Mesenchymal stem cell (in vitro differentiated cells and primary cell): ENCODE measurements at regions not wholly inside any gene's neighbourhood (a gene's known extent, or its start where the extent isn't known, plus 50 kb on each side); places are given as distances from the start of the nearest gene placed in this dataset.
A peak's percentile ranks its signal among the peaks of the same experiment; 100 is the strongest.

Source experiments
- DNase-seq: peaks from one replicate; pipeline ENCODE4 v3.0.0-alpha.2; 2013
- H2AFZ ChIP-seq: one replicate; pipeline ENCODE4 v1.6.1; 2013; ENCODE audit warnings: low read depth, mild to moderate bottlenecking, control low read depth, inconsistent platforms, low read length, moderate library complexity
- H2AK5ac ChIP-seq: 2 replicates; pipeline ENCODE4 v1.6.1; 2013; ENCODE audit warnings: low read length, moderate library complexity, mild to moderate bottlenecking, inconsistent platforms; ENCODE audit not compliant: severe bottlenecking
- H2BK120ac ChIP-seq: one replicate; pipeline ENCODE4 v1.6.1; 2013; ENCODE audit warnings: low read depth, mild to moderate bottlenecking, inconsistent platforms, low read length, moderate library complexity
- H2BK12ac ChIP-seq, 2 experiments: one replicate each; pipeline ENCODE4 v1.6.1; 2013; ENCODE audit warnings: inconsistent platforms in 2 of 2, low read length in 2 of 2, mild to moderate bottlenecking in 2 of 2, moderate library complexity in 2 of 2, control low read depth in 1 of 2
- H2BK15ac ChIP-seq: one replicate; pipeline ENCODE4 v1.6.1; 2013; ENCODE audit warnings: mild to moderate bottlenecking, low read depth, inconsistent platforms; ENCODE audit not compliant: poor library complexity, severe bottlenecking
- H2BK5ac ChIP-seq: 2 replicates; pipeline ENCODE4 v1.6.1; 2013; ENCODE audit warnings: low read depth, mild to moderate bottlenecking, low read length, control low read depth, inconsistent platforms; ENCODE audit not compliant: poor library complexity, severe bottlenecking
- H3K14ac ChIP-seq, 2 experiments: one replicate each; pipeline ENCODE4 v1.6.1; 2013; ENCODE audit warnings: inconsistent platforms in 2 of 2, low read length in 2 of 2, control low read depth in 1 of 2, mild to moderate bottlenecking in 1 of 2, moderate library complexity in 1 of 2
- H3K18ac ChIP-seq, 2 experiments: one replicate each; pipeline ENCODE4 v1.6.1; 2013; ENCODE audit warnings: inconsistent platforms in 2 of 2, low read length in 2 of 2, control low read depth in 1 of 2, low read depth in 1 of 2, mild to moderate bottlenecking in 1 of 2
- H3K23ac ChIP-seq, 2 experiments: one replicate each; pipeline ENCODE4 v1.6.1; 2013; ENCODE audit warnings: inconsistent platforms in 2 of 2, low read length in 2 of 2, mild to moderate bottlenecking in 2 of 2, moderate library complexity in 2 of 2, control low read depth in 1 of 2
- H3K27ac ChIP-seq: 2 replicates; pipeline ENCODE4 v1.5.1; 2013; ENCODE audit warnings: mild to moderate bottlenecking, moderate library complexity, low read length, control low read depth, inconsistent platforms; ENCODE audit not compliant: poor library complexity, severe bottlenecking
- H3K27me3 ChIP-seq, 2 experiments: 2 replicates each; pipeline versions ENCODE4 v1.6.1 to v1.7.0; 2013; ENCODE audit warnings: low read length in 2 of 2, mild to moderate bottlenecking in 2 of 2, moderate library complexity in 2 of 2, control low read depth in 1 of 2, inconsistent platforms in 1 of 2; ENCODE audit not compliant: control insufficient read depth in 1 of 2, insufficient read depth in 1 of 2
- H3K36me3 ChIP-seq, 2 experiments: 2 replicates each; pipeline versions ENCODE4 v1.6.1 to v1.7.0; 2013; ENCODE audit warnings: low read length in 2 of 2, control low read depth in 1 of 2, inconsistent platforms in 1 of 2, low read depth in 1 of 2, mild to moderate bottlenecking in 1 of 2; ENCODE audit not compliant: insufficient read depth in 2 of 2, control insufficient read depth in 1 of 2
- H3K4ac ChIP-seq, 2 experiments: one replicate each; pipeline ENCODE4 v1.6.1; 2013; ENCODE audit warnings: inconsistent platforms in 2 of 2, low read length in 2 of 2, mild to moderate bottlenecking in 2 of 2, moderate library complexity in 2 of 2, control low read depth in 1 of 2, low read depth in 1 of 2
- H3K4me1 ChIP-seq: 2 replicates; pipeline ENCODE4 v1.6.1; 2013; ENCODE audit warnings: low read depth, low read length, control low read depth; ENCODE audit not compliant: control insufficient read depth, insufficient read depth
- H3K4me2 ChIP-seq: 2 replicates; pipeline ENCODE4 v1.6.1; 2013; ENCODE audit warnings: low read length, mild to moderate bottlenecking, inconsistent platforms; ENCODE audit not compliant: poor library complexity, severe bottlenecking
- H3K4me3 ChIP-seq, 2 experiments: 2 replicates each; pipeline versions ENCODE4 v1.5.1 to v1.7.0; 2013; ENCODE audit warnings: low read length in 2 of 2, mild to moderate bottlenecking in 2 of 2, control low read depth in 1 of 2, low read depth in 1 of 2; ENCODE audit not compliant: insufficient read depth in 1 of 2
- H3K79me1 ChIP-seq: replicated peaks from 2 replicates; pipeline ENCODE4 v1.6.1; 2013; ENCODE audit warnings: mild to moderate bottlenecking, control low read depth, low read length, inconsistent platforms; ENCODE audit not compliant: poor library complexity, severe bottlenecking
- H3K9ac ChIP-seq: 2 replicates; pipeline ENCODE4 v1.7.0; 2013; ENCODE audit warnings: mild to moderate bottlenecking, low read length, moderate library complexity
- H3K9me3 ChIP-seq: 2 replicates; pipeline ENCODE4 v1.7.0; 2013; ENCODE audit warnings: mild to moderate bottlenecking, low read length; ENCODE audit not compliant: control insufficient read depth
- H4K8ac ChIP-seq: one replicate; pipeline ENCODE4 v1.6.1; 2013; ENCODE audit warnings: inconsistent platforms, mild to moderate bottlenecking, low read length, moderate library complexity
- H4K91ac ChIP-seq: one replicate; pipeline ENCODE4 v1.6.1; 2013; ENCODE audit warnings: mild to moderate bottlenecking, low read length, inconsistent platforms
- WGBS: methylation state at CpG from one replicate; pipeline ENCODE4 v1.1.7; 2013; ENCODE audit warnings: mixed read lengths; 5-methylcytosine and 5-hydroxymethylcytosine counted together

DNA sequence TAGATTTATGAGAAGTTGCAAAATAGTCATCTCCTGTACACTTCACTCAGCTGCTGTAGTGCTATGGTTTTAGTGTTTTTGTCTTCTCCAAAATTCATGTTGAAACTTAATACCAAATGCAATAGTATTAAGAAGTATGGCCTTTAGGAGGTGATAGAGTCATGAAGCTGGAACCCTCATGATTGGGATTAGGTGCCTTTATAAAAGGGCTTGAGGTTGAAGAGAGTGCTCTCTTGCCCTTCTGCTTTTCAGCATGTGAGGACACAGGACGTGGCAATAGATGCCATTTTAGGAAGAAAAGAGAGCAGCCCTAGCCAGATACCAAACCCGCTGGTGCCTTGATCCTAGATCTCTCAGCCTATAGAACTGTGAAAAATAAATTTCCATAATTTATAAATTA is 87.6 kb downstream of the CTH start:
- DNase-seq = no peak
- no peak overlapping the region for H2BK15ac ChIP-seq
- H3K18ac ChIP-seq = no peak overlapping the region
- no peak overlapping the region for H2BK12ac ChIP-seq
- H3K23ac ChIP-seq = no peak overlapping the region
- H3K4me3 ChIP-seq = no peak overlapping the region
- H2BK120ac ChIP-seq = no peak overlapping the region
- no peaks in the 10 kb centered on the region for H3K9me3 ChIP-seq
- no peak overlapping the region for H2AK5ac ChIP-seq
- H3K36me3 ChIP-seq = no peaks in the 10 kb centered on the region
- no peak overlapping the region for H3K4ac ChIP-seq
- H4K91ac ChIP-seq = no peak overlapping the region
- H3K14ac ChIP-seq = no peak overlapping the region
- no peak overlapping the region for H2BK5ac ChIP-seq
- no peak overlapping the region for H3K9ac ChIP-seq
- H3K4me1 ChIP-seq = no peaks in the 10 kb centered on the region
- no peak overlapping the region for H3K4me2 ChIP-seq
- H4K8ac ChIP-seq = no peak overlapping the region
- H2AFZ ChIP-seq = no peak overlapping the region
- no peak overlapping the region for H3K27ac ChIP-seq
- WGBS = 89% methylated on average over 1 of the region's 2 CpGs
- no peaks in the 10 kb centered on the region for H3K79me1 ChIP-seq
- H3K27me3 ChIP-seq = no peaks in the 10 kb centered on the region

DNA sequence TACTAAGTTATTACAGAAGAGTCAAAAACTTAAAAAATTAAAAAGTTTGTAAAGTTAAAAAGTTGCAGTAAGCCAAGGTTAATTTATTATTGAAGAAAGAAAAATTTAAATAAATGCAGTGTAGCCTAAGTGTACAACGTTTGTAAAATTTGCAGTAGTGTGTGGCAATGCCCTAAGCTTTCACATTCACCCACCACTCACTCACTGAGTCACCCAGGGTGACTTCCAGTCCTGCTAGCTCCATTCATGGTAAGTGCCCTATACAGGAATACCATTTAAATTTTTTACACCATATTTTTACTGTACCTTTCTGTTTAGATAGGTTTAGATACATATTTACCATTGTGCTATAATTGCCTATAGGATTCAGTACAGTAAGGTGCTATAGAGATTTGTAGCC is 88.6 kb downstream of the CTH start:
- 50% methylated on average over 1 of the region's 1 CpG for WGBS
- no peak overlapping the region for H3K18ac ChIP-seq

DNA sequence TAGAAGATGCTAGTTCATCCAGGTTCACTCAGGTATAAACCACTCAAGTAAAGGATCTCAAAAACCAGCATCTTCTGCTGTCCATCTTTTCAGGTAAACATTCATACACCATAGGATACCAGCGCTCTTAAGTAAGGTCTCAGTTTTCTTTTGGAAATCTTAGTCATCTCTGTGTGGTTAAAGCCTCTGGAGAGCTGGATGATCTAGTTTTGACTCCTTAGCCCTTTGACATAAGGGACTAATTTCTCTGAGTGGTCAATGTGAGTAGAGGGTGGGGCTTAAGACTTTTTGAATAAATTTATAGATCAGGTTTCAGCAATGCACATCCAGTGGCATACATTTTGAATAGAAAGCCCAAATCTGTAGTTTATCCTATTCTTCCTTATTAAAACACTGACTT is 92.3 kb downstream of the CTH start:
- H3K18ac ChIP-seq = no peak overlapping the region
- H3K9me3 ChIP-seq = no peaks in the 10 kb centered on the region
- H2BK12ac ChIP-seq = no peak overlapping the region
- no peak overlapping the region for H3K4ac ChIP-seq
- no peak overlapping the region for H2BK15ac ChIP-seq
- H2BK5ac ChIP-seq = no peak overlapping the region
- DNase-seq = peak; percentile 51
- H2AK5ac ChIP-seq = no peak overlapping the region
- no peak overlapping the region for H2AFZ ChIP-seq
- H3K27ac ChIP-seq = no peak overlapping the region
- peaks cover 4% of the 10 kb centered on the region for H3K4me1 ChIP-seq
- no peak overlapping the region for H4K91ac ChIP-seq
- WGBS = 60% methylated on average over 1 of the region's 1 CpG
- no peak overlapping the region for H3K14ac ChIP-seq
- no peak overlapping the region for H3K23ac ChIP-seq
- H3K27me3 ChIP-seq = no peaks in the 10 kb centered on the region
- no peak overlapping the region for H2BK120ac ChIP-seq
- no peaks in the 10 kb centered on the region for H3K79me1 ChIP-seq
- no peak overlapping the region for H4K8ac ChIP-seq
- no peak overlapping the region for H3K4me2 ChIP-seq
- H3K36me3 ChIP-seq = no peaks in the 10 kb centered on the region
- no peak overlapping the region for H3K4me3 ChIP-seq
- H3K9ac ChIP-seq = no peak overlapping the region

More for the DNA sequence above, 88.6 kb downstream of the CTH start:
- H2BK120ac ChIP-seq = no peak overlapping the region
- no peak overlapping the region for H2AFZ ChIP-seq
- no peak overlapping the region for H3K14ac ChIP-seq
- no peak overlapping the region for H2BK12ac ChIP-seq
- H3K4me3 ChIP-seq = no peak overlapping the region
- H3K4ac ChIP-seq = no peak overlapping the region
- no peak overlapping the region for H2BK5ac ChIP-seq
- peaks cover 1% of the 10 kb centered on the region for H3K4me1 ChIP-seq
- H3K9ac ChIP-seq = no peak overlapping the region
- H3K4me2 ChIP-seq = no peak overlapping the region
- H2BK15ac ChIP-seq = no peak overlapping the region
- no peaks in the 10 kb centered on the region for H3K27me3 ChIP-seq
- no peak for DNase-seq
- no peaks in the 10 kb centered on the region for H3K9me3 ChIP-seq
- H4K8ac ChIP-seq = no peak overlapping the region
- H3K36me3 ChIP-seq = no peaks in the 10 kb centered on the region
- H3K79me1 ChIP-seq = no peaks in the 10 kb centered on the region
- no peak overlapping the region for H4K91ac ChIP-seq
- H2AK5ac ChIP-seq = no peak overlapping the region
- H3K27ac ChIP-seq = no peak overlapping the region
- no peak overlapping the region for H3K23ac ChIP-seq

DNA sequence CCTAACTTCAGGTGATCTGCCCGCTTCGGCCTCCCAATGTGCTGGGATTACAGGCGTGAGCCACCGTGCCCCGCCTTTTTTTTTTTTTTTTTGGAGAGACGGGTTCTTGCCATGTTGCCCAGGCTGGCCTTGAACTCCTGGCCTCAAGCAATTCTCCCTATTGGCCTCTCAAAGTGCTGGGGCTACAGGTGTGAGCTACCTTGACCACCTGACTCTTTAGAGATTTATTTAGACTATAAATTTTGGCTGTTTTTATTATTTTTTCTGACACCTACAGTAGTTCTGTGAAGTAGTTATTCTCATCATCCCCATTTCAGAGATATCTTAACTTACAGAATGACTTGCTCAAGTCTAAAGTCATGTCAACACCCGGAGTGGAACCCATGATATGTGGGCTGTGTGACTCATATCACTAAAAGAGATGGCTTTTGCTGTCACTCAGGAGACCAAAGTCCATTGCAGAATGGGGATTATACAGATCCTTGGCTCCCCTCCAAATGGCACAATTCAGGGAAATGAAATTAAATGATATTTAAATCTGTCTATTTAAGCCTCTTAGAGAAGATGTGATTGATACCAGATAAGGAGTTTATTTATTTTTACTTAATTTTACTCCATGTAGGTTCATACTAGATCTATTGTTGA is 93.2 kb downstream of the CTH start:
- WGBS = 78% methylated on average over 6 of the region's 7 CpGs
- Histone ChIP-seq H3K14ac (no peak overlapping the region), H3K4me3 (no peak overlapping the region), H3K4ac (no peak overlapping the region), H3K9me3 (no peaks in the 10 kb centered on the region), H2AK5ac (no peak overlapping the region), H2BK5ac (no peak overlapping the region), H3K4me2 (no peak overlapping the region), H3K36me3 (no peaks in the 10 kb centered on the region), H3K27me3 (no peaks in the 10 kb centered on the region), H4K91ac (no peak overlapping the region), H2BK15ac (no peak overlapping the region), H3K4me1 (peaks cover 4% of the 10 kb centered on the region), H2BK120ac (no peak overlapping the region), H3K27ac (peak overlapping the region; percentile 45), H2AFZ (no peak overlapping the region), H3K79me1 (no peaks in the 10 kb centered on the region), H3K9ac (peak overlapping the region; percentile 1), H2BK12ac (no peak overlapping the region), H3K18ac (no peak overlapping the region), H4K8ac (no peak overlapping the region), H3K23ac (no peak overlapping the region)
- peak; percentile 86 for DNase-seq
